Stimulated activated CD4-positive, alpha-beta T cell treated with anti-CD3 and anti-CD28 coated beads, TNF-alpha, amount 100 ng/mL, for 1 hour (primary cell): ENCODE measurements at regions not wholly inside any gene's neighbourhood (a gene's known extent, or its start where the extent isn't known, plus 50 kb on each side); places are given as distances from the start of the nearest gene placed in this dataset.
"Not testable (repeated sequence)": the region's sequence is repeated elsewhere in the genome, so short reads cannot be mapped to it uniquely, and the experiment has no call there.

Source experiments
- DNase-seq, 3 donors: peaks; one replicate each; pipeline ENCODE4 v3.0.0-alpha.2; 2020; ENCODE audit warnings: low read depth in 3 of 3, low spot score in 1 of 3

DNA sequence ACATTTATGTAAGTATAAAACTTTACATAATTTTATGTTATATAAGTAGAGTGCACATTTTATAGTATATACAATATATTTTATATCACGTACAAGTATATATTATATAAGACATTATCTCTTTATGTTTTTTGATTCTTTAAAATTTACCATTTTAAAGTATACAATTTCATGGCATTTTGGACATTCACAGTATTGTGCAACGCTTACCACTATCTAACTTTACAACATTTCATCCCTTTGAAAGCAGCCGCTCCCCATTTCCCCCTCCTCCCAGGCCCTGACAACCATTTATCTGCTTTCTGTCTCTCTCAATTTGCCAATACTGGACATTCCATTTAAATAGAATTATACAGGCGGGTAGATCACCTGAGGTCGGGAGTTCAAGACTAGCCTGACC, 512.5 kb downstream of the TSN start:
- DNase-seq = no peak

DNA sequence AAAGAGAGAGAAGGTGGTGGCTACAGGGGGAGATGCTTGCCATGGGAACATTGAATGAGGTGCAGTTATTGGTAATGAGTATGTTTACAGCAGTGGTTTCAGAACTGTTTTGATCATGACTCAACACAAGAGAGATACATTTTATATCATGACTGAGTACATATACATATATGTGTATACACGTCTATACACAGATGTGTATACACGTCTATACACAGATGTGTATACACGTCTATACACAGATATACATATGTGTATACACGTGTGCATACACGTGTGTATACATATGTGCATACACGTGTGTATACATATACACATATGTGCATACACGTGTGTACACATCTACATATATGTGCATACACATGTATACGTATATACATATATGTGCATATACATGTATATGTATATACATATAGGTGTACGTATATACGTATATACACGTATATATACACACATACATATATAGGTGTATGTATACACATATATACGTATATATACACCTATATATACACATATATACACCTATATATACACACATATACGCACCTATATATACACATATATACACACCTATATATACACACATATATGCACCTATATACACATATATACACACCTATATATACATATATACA, 518.5 kb downstream of the TSN start:
- DNase-seq = no peak

DNA sequence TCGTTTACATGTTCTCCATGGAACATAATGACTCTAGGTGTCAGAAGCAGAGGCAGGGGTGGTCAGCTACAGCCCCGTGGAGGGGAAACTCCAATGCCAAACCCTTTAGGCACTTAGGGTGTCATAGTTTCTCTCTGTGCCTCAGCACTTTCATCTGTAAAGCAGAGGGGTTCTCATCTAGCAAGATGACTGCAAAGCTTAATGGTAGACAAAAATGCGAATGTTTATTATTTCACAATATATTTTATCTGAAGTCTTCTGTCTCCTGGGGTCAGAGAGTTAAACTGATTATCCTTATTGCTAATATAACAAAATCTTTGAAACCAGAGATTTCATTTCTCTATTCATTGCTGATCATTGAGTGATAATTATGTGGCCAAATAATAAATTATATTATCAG, 522.5 kb downstream of the TSN start:
- DNase-seq = no peak

DNA sequence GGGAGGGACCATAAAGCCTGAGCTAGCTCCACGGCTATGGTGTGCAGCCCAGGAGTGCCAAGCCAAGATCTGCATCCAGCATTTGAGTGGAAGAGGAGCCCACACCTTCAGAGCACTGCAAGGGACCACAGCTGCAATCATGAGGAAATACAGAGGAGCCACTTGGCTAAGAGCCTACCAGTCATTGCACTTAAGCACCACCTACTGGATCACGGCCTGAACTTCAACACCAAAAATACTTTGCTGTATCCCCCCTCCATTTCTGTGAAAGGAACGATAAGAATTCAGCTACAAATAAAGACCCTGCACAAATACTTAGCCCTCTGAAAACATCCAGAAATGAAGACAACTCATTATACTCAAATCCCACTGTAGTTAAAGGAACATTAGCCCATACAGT, 545.3 kb downstream of the TSN start:
- DNase-seq = no peak

DNA sequence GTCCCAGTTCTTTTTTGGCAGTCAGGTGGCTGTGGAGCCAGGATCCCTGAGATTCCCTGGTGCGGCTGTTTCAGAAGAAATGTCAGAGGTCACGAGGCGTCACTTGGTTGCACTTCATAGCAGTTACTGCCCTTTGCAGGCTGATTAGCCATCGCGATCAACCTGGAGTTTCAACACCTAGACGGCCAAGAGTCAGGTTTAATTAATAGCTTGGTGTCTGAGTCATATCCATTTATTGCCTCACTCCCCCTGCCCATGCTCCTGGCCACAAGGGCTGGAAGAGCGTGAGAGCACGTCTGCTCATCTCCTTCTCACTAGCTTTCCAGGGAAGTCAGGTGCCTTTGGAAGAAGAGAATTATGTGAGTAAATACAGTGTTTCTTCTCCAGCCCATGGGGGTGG, 552.3 kb downstream of the TSN start:
- DNase-seq = no peak

DNA sequence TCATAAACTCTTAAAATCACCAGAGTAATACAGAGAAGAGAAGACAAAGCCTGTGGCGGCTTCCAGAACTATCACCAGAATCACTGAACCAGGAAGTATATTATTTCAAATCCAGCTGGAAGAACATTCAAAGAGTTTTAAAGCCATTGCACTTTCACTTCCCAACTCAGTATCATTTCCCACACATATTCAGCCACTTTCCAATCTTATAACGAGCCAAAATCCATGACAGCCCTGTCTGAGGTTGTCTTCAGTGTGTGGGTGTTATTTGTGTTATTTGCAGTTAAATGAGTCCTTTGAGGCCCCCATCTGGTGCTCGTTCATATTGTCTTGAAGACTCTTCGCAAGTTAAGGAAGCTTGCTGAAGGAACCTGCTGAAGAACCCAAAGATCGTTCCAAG, 559.9 kb downstream of the TSN start:
- no peak for DNase-seq

DNA sequence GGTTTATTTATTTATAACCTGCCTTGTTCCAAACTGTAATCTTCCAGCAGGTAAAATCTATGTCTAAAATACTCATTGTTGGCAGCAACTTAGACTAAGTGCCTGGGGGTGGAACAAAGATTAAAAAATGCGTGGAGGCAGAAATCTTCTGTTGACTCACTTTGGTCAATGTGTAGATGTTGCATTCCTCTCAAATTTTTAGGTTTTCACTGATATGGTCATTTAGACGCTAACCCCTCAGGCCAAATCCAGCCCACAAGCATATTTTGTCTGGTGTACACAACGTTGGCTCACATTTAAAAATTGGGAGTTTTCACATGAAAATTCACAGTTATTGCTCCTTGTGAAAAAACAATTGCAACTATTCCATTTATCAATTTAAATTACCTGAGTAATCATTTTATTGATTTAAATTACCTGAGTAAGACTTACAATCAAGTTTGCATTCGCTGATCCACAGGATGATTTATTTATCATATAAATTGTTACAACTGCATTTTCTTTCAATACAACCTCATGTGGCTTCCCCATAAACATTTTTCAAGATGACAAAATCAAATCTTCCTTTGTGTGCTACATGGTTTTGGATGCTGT, 564.2 kb downstream of the TSN start:
- no peak for DNase-seq

DNA sequence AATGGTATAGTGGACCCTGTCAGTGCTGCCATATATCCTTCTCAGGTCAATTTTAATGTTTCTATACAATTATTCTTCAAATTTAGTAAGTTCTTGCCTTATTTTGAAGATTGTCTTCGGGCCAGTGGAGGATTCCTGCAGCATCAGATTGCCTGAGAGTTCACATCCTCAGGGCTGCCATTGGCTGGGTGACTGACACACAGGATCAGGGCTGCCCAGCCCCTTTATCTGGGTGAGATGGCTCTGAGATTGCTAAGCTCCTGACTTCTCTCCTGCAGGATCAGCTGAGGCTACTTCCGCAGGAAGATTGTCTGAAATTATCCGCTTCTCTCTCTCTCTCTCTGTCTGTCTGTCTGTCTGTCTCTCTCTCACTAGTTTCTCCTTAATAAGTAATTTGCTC, 567.4 kb downstream of the TSN start:
- DNase-seq = no peak

DNA sequence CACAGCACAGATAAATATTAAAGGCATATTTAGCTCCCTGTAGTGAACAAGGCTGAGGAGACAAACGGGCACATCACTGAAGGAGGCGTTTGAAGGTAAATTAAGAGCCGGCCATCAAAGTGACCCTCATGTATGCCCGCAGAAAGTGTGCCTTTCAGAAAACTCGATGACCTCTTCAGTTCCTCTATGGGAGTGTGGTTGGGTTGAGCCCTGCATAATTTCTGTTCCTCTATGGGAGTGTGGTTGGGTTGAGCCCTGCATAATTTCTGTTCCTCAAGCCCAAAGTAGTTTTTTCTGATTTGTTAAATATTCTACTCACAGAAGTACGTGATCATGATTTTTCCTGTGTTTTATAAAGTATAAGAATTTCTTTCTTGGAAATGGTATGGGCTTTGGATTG, 568.5 kb downstream of the TSN start:
- DNase-seq = no peak

DNA sequence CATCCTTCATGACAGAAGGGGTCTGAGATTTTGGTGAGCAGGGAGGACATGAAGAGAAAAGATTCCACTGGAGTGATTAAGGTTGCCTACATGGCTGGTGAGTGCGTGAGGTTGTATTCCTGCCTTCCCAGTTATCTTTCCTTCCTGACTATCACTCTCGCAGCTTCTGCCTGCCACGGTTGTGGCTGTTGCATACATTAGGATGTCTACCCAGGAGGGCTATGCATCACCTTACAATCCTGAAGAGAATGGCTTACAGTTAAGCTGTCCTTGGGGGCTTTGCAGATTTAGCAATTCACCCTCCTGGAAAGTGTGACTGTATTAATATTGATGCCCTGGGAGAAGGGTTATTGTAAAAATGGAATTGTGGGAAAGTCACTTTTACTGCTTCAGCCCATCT, 571.0 kb downstream of the TSN start:
- no peak for DNase-seq

DNA sequence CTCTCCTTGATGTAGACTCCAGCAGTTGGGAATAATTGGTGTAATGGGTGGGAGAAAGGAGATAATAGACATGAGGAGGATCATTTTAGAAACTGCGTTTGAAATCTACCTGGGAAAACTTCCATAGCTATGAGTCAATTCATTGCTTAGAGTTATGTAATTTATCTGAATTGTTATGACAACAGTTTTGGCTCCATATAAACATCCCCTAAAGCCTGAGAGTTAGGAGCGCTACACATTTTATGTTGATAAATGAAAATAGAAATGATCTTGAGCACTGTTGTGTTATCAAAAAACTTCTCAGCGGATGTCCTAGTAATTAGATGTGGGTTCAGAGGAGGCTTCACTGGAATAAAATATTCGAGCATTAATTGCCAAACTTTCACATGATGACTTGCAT, 573.4 kb downstream of the TSN start:
- no peak for DNase-seq

DNA sequence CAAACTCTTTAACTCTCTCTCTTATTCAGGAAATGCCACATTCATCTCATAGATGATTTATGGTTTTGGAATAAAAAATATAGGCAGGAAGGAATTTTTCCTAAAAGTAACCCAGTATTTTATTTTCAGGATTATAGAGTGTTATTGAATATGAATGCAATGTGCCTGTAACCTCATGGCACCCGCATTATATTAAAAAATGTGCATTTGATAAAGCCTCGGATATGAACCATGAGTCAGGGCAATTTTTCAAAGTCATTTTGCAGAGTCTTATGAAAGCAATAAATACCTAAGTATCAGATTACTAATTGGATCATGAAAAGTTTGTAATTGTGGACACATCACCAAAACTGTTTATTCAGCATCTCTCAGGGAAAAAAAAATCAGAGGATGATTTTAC, 573.8 kb downstream of the TSN start:
- no peak for DNase-seq

DNA sequence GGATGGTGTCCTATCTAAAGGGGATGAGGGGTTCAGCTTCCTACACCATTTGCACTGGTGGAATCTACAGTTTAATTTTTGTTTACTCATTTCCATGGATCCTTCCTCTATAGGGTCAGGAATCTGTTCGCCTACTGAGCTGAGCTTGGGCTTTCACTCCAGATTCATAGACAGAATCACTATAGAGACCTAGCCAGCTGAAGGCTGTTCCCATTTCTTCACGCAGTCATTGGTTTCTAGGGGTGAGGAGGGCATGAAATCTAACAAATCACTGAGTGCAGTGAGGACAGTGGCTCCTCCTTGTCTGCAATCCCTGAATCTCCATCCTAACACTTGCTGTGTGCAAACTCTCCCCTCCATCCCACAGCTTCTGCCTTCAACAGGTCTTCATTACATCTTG, 578.5 kb downstream of the TSN start:
- no peak for DNase-seq

DNA sequence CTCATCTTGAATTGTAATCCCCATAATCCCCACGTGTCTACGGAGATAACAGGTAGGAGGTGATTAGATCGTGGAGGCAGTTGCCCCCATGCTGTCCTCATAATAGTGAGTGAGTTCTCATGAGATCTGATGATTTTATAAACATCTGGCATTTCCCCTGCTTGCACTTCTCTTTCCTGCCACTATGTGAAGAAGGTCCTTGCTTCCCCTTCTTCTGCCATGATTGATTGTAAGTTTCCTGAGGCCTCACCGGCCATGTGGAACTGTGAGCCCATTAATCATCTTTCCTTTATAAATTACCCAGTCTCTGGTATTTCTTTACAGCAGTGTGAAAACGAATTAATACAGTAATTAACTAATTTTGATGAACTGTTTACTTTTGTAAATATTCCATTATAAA, 582.5 kb downstream of the TSN start:
- DNase-seq = no peak

DNA sequence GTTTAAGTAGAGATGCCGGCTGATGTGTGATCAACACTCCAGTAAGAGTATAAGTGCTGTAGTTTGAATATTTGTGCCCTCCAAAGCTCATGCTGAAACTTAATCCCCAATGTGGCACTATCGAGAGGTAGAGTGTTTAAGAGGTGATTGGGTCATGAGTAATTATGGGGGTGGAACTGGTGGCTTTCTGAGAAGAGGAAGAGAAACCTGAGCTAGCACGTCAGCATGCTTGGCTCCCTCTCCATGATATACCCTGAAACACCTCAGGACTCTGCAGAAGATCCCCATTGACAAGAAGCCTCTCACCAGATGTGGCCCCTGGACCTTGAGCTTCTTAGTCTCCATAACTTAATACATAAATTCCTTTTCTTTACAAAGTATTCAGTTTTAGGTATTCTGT, 584.8 kb downstream of the TSN start:
- DNase-seq = no peak

DNA sequence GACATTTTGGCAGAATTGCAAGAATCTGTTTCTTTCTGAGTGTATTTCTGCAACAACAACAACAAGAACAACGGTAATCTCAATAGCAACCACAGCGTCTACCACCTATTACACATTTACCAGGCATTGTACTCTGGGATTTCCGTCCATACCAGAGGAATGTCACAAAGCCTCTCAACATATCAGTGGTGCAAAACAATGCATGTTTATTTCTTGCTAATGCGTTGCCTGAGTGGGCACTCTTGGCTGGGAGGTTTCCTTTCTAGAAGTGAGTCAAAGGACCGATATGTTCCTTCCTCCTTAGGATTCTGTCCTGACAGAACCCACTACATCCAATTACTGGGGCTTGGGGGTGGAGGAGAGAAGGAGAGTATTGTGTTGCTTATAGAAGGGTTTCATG, 585.6 kb downstream of the TSN start:
- no peak for DNase-seq

DNA sequence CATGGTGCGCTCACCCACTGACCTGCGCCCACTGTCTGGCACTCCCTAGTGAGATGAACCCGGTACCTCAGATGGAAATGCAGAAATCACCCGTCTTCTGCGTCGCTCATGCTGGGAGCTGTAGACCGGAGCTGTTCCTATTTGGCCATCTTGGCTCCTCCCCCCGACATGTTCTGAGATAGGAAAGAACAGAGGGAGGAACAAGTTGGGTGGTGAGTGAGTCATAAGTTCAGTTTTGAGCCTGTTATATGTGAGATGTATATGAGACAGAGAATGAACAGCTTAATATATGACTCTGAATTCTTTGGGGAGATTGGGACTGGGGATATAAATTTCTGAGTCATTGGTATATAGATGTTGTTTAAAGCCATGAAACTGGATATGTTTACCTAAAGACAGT, 596.7 kb downstream of the TSN start:
- not testable (repeated sequence) for DNase-seq

DNA sequence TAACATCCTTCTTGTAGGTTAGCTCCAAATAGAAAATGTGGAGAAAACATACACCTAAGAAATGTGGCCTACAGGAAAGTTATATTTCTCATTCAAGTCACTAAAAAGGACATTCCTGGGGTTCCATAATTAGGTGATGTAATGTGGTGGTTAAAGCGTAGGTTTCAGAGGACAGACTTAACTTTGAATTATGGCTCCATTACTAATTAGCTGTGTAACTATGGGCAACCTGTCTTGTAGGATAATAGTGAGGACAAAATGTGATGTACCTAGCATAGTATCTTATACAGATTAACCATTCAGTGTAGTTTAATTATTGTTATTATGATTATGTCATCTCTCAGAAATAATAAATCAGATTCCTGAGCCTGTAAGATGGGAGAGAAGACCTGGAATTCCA, 602.5 kb downstream of the TSN start:
- no peak for DNase-seq

DNA sequence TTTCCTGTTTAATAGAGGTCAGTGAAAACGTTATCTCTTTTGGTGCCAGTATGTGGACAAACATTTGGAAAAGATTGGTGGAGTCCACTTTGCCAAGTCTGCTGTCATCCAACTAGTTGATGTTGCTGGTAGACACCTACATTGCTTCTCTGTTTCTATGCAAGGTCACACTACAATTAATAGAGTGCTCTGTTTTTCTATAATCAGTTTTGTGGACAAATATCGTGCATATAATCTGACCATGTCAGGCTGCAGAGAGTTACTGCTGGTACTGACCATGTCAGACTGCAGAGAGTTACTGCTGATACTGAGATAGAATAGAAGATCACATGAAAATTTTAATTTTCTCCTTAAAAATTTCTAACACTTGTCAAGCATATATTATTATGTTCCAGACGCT, 603.3 kb downstream of the TSN start:
- no peak for DNase-seq

DNA sequence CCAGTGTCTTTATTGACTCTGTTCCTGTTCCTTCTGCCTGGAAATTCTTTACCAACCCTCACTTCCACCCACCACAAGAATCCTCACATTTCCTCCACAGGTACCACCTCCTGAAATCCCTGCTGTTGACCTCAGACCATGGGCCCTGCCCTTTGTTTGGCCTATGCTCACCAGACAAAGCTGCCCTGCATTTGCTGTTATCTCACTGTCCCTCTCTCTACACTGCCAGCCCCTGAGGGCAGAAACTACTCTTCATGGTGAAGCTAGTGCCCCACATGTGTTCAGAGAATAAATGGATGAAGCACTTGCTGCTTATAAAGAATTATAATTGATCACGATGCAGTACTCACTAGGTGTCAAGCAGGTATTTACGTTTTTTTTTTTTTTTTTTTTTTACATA, 608.4 kb downstream of the TSN start:
- no peak for DNase-seq

DNA sequence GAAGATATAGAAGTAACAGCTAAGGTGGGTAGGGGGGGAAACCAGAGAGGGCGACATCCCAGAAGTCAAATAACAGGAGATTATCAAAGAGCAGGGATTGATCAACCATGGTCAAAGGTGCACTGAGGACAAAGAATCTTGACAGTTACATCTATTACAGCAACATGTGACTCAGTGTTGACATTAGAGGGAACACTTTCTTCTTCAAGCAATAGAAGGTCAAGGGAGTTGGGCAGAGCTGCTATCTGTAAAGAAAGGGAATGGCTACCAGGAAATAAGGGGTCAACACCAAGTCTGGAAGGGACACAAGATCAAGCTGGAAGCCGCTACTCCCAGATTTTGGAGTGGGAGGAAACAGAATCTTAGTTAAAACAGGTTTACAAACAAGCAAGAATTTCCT, 611.0 kb downstream of the TSN start:
- no peak for DNase-seq

DNA sequence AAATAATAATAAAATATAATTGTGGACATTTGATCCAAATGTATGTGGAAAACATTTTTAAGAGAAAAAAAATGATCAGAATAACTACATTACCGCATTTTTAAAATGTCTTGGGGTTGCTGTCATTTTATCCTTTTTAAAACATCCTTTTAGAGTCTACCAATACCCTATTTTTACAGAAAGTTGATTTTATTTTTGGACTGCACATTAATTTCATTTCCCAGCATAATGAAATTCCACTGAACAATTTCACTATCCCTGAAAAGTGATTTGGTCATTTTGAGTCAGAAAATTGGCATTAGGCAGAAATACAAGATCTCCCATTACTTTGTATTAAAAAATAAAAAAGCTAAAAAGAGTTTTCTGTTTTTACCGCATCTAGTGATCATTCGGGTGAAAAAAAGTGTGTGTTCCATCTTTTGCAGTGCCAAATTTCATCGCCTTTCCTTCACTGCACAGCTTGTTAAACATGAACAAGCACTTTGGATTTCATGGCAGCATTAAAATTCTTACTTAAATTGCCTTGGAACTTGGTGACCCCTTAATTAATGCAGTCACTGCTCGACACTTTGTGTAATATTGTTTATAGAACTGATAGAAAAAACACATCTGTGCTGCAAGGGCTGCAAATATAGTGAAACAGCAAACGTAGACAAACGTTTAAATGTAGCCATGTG, 611.7 kb downstream of the TSN start:
- DNase-seq = no peak

DNA sequence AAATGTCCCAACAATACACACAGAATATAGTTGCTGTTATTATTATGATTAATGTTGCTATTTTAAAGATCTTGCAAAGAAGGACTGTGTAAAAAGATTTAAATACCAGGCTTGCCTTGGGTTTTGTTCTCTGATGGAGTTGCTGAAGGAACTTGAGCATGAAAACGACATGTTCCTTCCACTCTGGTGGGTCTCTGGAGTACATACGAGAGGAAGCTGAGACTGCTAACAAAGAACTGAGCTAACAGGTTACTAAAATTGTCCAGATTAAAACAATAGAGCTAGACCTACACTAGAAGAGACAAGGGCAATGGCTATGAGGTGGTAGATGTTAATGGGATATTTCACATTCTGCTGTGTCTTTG, 612.2 kb downstream of the TSN start:
- no peak for DNase-seq
